Neural progenitor cell (in vitro differentiated cells): ENCODE measurements at regions not wholly inside any gene's neighbourhood (a gene's known extent, or its start where the extent isn't known, plus 50 kb on each side); places are given as distances from the start of the nearest gene placed in this dataset.
"Not testable (repeated sequence)": the region's sequence is repeated elsewhere in the genome, so short reads cannot be mapped to it uniquely, and the experiment has no call there.

ENCODE experiments used
- CTCF ChIP-seq: fragments of 200-600 bp; sonication (generic); IDR thresholded peaks from 2 replicates; pipeline ENCODE4 v1.5.1; 2017; ENCODE audit warnings: antibody characterized with exemption, mild to moderate bottlenecking
- EZH2 ChIP-seq: fragments of 200-600 bp; sonication (generic); IDR thresholded peaks from 2 replicates; pipeline ENCODE4 v1.6.1; 2017; ENCODE audit warnings: antibody characterized with exemption, mild to moderate bottlenecking, moderate library complexity

- not testable (repeated sequence) for TF ChIP-seq CTCF, EZH2
Measured at GRCh38 chr13:43968943-43969690, 89.4 kb downstream of the LACC1 start.
